Stimulated activated CD8-positive, alpha-beta memory T cell treated with anti-CD3 and anti-CD28 coated beads, Interleukin-7, amount 100 ng/mL, for 4 hours (primary cell): ENCODE measurements at regions not wholly inside any gene's neighbourhood (a gene's known extent, or its start where the extent isn't known, plus 50 kb on each side); places are given as distances from the start of the nearest gene placed in this dataset.

ENCODE experiments used
- DNase-seq, 2 donors: peaks; one replicate each; pipeline ENCODE4 v3.0.0-alpha.2; 2020; ENCODE audit warnings: low read depth in 2 of 2

GRCh38 chr5:73311291-73312110 is 137.1 kb downstream of the FOXD1 start:
- no peak for DNase-seq

- no peak for DNase-seq
Measured at GRCh38 chr5:73307645-73308355, 134.8 kb downstream of the TMEM174 start.

GRCh38 chr5:73306741-73307275 is 133.8 kb downstream of the TMEM174 start:
- no peak for DNase-seq

- DNase-seq = no peak
Measured at GRCh38 chr5:73306078-73306719, 133.2 kb downstream of the TMEM174 start.

GRCh38 chr5:73305386-73305785 is 132.4 kb downstream of the TMEM174 start:
- DNase-seq = no peak

- no peak for DNase-seq
Measured at GRCh38 chr5:73304381-73304780, 131.4 kb downstream of the TMEM174 start.

- DNase-seq = no peak
Measured at GRCh38 chr5:73303148-73304079, 130.4 kb downstream of the TMEM174 start.

GRCh38 chr5:73302797-73303147 is 129.8 kb downstream of the TMEM174 start:
- DNase-seq = no peak

- DNase-seq = no peak
Measured at GRCh38 chr5:73301208-73301901, 128.4 kb downstream of the TMEM174 start.

- no peak for DNase-seq
Measured at GRCh38 chr5:73300337-73301207, 127.6 kb downstream of the TMEM174 start.

GRCh38 chr5:73299665-73300336 is 126.8 kb downstream of the TMEM174 start:
- DNase-seq = no peak

GRCh38 chr5:73298772-73299630 is 126.0 kb downstream of the TMEM174 start:
- no peak for DNase-seq

GRCh38 chr5:73298251-73298771 is 125.3 kb downstream of the TMEM174 start:
- no peak for DNase-seq

GRCh38 chr5:73297430-73297829 is 124.4 kb downstream of the TMEM174 start:
- no peak for DNase-seq

- no peak for DNase-seq
Measured at GRCh38 chr5:73296772-73297171, 123.8 kb downstream of the TMEM174 start.

GRCh38 chr5:73295921-73296320 is 122.9 kb downstream of the TMEM174 start:
- DNase-seq = no peak

- no peak for DNase-seq
Measured at GRCh38 chr5:73295447-73295846, 122.5 kb downstream of the TMEM174 start.
